HCT116 (cell line): ENCODE measurements at regions not wholly inside any gene's neighbourhood (a gene's known extent, or its start where the extent isn't known, plus 50 kb on each side); places are given as distances from the start of the nearest gene placed in this dataset.

Experiments
- CTCF ChIP-seq, 3 experiments: fragments of 200-600 bp in 1 of 3; sonication (generic) in 1 of 3; IDR thresholded peaks in 2 of 3; conservative IDR thresholded peaks in 1 of 3; 2 replicates each; pipeline ENCODE4 v1.5.1; 2012 to 2017; ENCODE audit warnings: low read depth in 2 of 3, low read length in 2 of 3, antibody characterized with exemption in 1 of 3, borderline replicate concordance in 1 of 3, control low read depth in 1 of 3, mild to moderate bottlenecking in 1 of 3, mixed read lengths in 1 of 3, mixed run types in 1 of 3, moderate library complexity in 1 of 3; ENCODE audit not compliant: insufficient read depth in 1 of 3
- POLR2A ChIP-seq: IDR thresholded peaks from 2 replicates; pipeline ENCODE4 v1.7.0; 2011; ENCODE audit warnings: borderline replicate concordance; ENCODE audit not compliant: insufficient read depth, insufficient read length; ENCODE audit errors: extremely low read depth

DNA sequence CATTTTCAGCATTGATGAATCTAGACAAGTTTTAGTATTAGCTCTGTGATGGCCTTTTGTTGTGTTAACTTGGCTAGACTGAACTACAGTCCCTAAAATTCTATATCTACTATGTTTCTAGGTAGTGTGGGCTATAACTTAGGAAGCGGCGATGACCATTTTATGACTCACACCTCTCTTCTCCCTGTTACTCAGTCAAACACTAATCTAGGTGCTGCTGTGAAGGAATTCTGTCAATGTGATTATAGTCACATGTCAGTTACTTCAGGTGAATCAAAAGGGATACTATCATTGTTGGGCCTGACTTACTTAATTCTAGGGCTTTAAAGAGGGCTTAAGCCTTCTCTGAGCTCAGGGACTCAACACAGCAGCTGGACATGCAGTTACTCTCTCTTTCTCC, 691.5 kb upstream of the MAP3K7 start:
- TF ChIP-seq CTCF (IDR thresholded peaks at IDR 0.05 in 2 of 3, conservative IDR thresholded peaks at IDR 0.05 in 1 of 3; ENCODE audit: borderline replicate concordance in 1 of 3, insufficient read depth in 1 of 3, low read depth in 2 of 3, low read length in 2 of 3) (no peak), POLR2A (no peak)
